Suprapubic skin (tissue), 4 donors: ENCODE measurements at regions not wholly inside any gene's neighbourhood (a gene's known extent, or its start where the extent isn't known, plus 50 kb on each side); places are given as distances from the start of the nearest gene placed in this dataset.

Experiments
- DNase-seq, 2 donors: peaks; one replicate each; pipeline ENCODE4 v3.0.0-alpha.2; 2019; ENCODE audit warnings: low spot score in 2 of 2
- H3K27ac ChIP-seq: fragments of 200-600 bp; sonication (generic); one replicate; pipeline ENCODE4 v1.5.1; 2019
- H3K27me3 ChIP-seq: fragments of 200-600 bp; sonication (generic); one replicate; pipeline ENCODE4 v1.5.1; 2019
- H3K36me3 ChIP-seq: fragments of 200-600 bp; sonication (generic); one replicate; pipeline ENCODE4 v1.5.1; 2019
- H3K4me1 ChIP-seq: fragments of 200-600 bp; sonication (generic); one replicate; pipeline ENCODE4 v1.5.1; 2019
- H3K4me3 ChIP-seq: fragments of 200-600 bp; sonication (generic); one replicate; pipeline ENCODE4 v1.5.1; 2019; ENCODE audit warnings: mild to moderate bottlenecking
- H3K9me3 ChIP-seq: fragments of 200-600 bp; sonication (generic); one replicate; pipeline ENCODE4 v1.5.1; 2019
- CTCF ChIP-seq, 2 donors: fragments of 200-600 bp in 1 of 2; fragments of 450-650 bp in 1 of 2; sonication (generic) in 1 of 2; IDR thresholded peaks; one replicate each; pipeline ENCODE4 v1.5.1; 2016 to 2019; ENCODE audit warnings: antibody characterized with exemption in 2 of 2, mild to moderate bottlenecking in 1 of 2, moderate library complexity in 1 of 2
- EP300 ChIP-seq: sonication (generic); formaldehyde crosslinking; IDR thresholded peaks from one replicate; pipeline ENCODE4 v1.6.1; 2017; ENCODE audit warnings: antibody characterized with exemption
- POLR2A ChIP-seq, 2 donors: fragments of 450-650 bp; IDR thresholded peaks; one replicate each; pipeline ENCODE4 v1.6.1; 2017; ENCODE audit warnings: antibody characterized with exemption in 2 of 2, mild to moderate bottlenecking in 2 of 2, moderate library complexity in 2 of 2
- POLR2AphosphoS5 ChIP-seq, 3 donors: sonication (generic); formaldehyde crosslinking; IDR thresholded peaks; one replicate each; pipeline ENCODE4 v1.6.1; 2017; ENCODE audit warnings: antibody characterized with exemption in 3 of 3
- WGBS: methylation state at CpG from one replicate; pipeline ENCODE4 v1.1.5; 2018; 5-methylcytosine and 5-hydroxymethylcytosine counted together

DNA sequence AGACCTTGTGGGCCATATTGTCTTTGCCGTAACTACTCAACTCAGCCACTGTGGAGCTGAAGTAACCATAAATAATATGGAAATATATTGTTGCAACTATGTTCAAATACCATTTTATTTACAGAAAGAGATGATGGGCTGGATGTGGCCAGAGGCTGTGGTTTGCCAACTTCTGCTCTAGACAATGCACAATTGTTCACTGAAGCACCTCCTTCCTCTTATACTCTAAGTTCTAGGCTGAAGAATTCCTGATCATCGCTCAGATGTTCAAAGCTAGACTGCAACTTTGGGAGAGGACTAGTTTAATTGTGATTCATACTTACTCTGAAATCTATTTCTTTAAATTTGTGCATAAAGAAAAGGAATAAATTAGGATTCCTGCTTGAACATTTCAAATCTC lies 245.0 kb downstream of the TAF11L14 start:
- no peak for DNase-seq
- 88% methylated on average over 2 of the region's 2 CpGs for WGBS
- H3K9me3 ChIP-seq, result no peaks in the 10 kb centered on the region
- H3K36me3 ChIP-seq, result no peaks in the 10 kb centered on the region
- no peak overlapping the region for H3K27ac ChIP-seq
- TF ChIP-seq CTCF (IDR thresholded peaks at IDR 0.05) (no peak), EP300 (no peak), POLR2A (IDR thresholded peaks at IDR 0.05) (no peak), POLR2AphosphoS5 (IDR thresholded peaks at IDR 0.05) (no peak)
- H3K4me3 ChIP-seq, result no peak overlapping the region
- no peaks in the 10 kb centered on the region for H3K4me1 ChIP-seq
- no peaks in the 10 kb centered on the region for H3K27me3 ChIP-seq

- H3K36me3 ChIP-seq, result no peaks in the 10 kb centered on the region
- no peak for TF ChIP-seq POLR2AphosphoS5 (IDR thresholded peaks at IDR 0.05)
- no peak for TF ChIP-seq CTCF (IDR thresholded peaks at IDR 0.05)
- no peak for TF ChIP-seq POLR2A (IDR thresholded peaks at IDR 0.05)
- TF ChIP-seq EP300, result no peak
- no peak overlapping the region for H3K4me3 ChIP-seq
- no peaks in the 10 kb centered on the region for H3K9me3 ChIP-seq
- H3K27ac ChIP-seq, result no peak overlapping the region
- 83% methylated on average over 4 of the region's 4 CpGs for WGBS
- H3K27me3 ChIP-seq, result no peaks in the 10 kb centered on the region
- no peaks in the 10 kb centered on the region for H3K4me1 ChIP-seq
- DNase-seq, result no peak
These were observed 246.6 kb downstream of the TAF11L14 start for GRCh38 chr5:17880869-17881268.

GRCh38 chr5:17882760-17883488 lies 248.7 kb downstream of the TAF11L14 start:
- H3K27me3 ChIP-seq, result no peaks in the 10 kb centered on the region
- no peak for TF ChIP-seq CTCF (IDR thresholded peaks at IDR 0.05)
- no peak for TF ChIP-seq POLR2A (IDR thresholded peaks at IDR 0.05)
- no peak for TF ChIP-seq EP300
- no peak for TF ChIP-seq POLR2AphosphoS5 (IDR thresholded peaks at IDR 0.05)
- no peak overlapping the region for H3K4me3 ChIP-seq
- H3K9me3 ChIP-seq, result no peaks in the 10 kb centered on the region
- no peak for DNase-seq
- WGBS, result 65% methylated on average over 6 of the region's 6 CpGs
- no peaks in the 10 kb centered on the region for H3K36me3 ChIP-seq
- H3K4me1 ChIP-seq, result no peaks in the 10 kb centered on the region
- no peak overlapping the region for H3K27ac ChIP-seq

GRCh38 chr5:17888155-17888554 lies 253.9 kb downstream of the TAF11L14 start:
- TF ChIP-seq CTCF (IDR thresholded peaks at IDR 0.05), result no peak
- no peak overlapping the region for H3K27ac ChIP-seq
- peaks cover 8% of the 10 kb centered on the region for H3K4me1 ChIP-seq
- no peak overlapping the region for H3K4me3 ChIP-seq
- no peak for DNase-seq
- H3K9me3 ChIP-seq, result no peaks in the 10 kb centered on the region
- no peaks in the 10 kb centered on the region for H3K36me3 ChIP-seq
- no peaks in the 10 kb centered on the region for H3K27me3 ChIP-seq

DNA sequence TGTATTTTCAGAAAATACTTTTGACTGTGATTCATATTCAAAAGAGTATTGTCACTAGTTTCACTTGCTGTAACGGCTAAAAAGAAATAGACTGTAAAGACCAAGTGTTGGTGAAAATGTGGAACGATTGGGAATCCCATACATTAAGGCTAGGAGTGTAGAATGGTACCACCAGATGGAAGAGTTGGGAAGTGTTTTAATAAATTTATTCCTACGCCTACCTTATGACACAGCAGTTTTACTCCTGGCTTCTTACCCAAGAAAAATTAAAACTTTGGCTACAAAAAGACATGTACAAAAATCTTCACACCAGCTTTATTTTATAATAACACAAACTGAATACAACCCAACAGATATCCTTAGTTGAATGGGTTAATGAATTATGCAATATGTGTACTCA lies 256.2 kb downstream of the TAF11L14 start:
- 66% methylated on average over 3 of the region's 3 CpGs for WGBS
- TF ChIP-seq POLR2AphosphoS5 (IDR thresholded peaks at IDR 0.05) (no peak), EP300 (no peak), CTCF (IDR thresholded peaks at IDR 0.05) (no peak), POLR2A (IDR thresholded peaks at IDR 0.05) (no peak)
- Histone ChIP-seq H3K4me1 (peaks cover 8% of the 10 kb centered on the region), H3K27ac (no peak overlapping the region), H3K36me3 (no peaks in the 10 kb centered on the region), H3K27me3 (no peaks in the 10 kb centered on the region), H3K9me3 (no peaks in the 10 kb centered on the region), H3K4me3 (no peak overlapping the region)
- no peak for DNase-seq
